ENCODE measurements at regions not wholly inside any gene's neighbourhood (a gene's known extent, or its start where the extent isn't known, plus 50 kb on each side); places are given as distances from the start of the nearest gene placed in this dataset.

- Histone ChIP-seq H3K4me3 (ENCODE audit: severe bottlenecking) (no peak overlapping the region), H3K4me1 (ENCODE audit: insufficient read depth, poor library complexity, severe bottlenecking) (peaks cover 16% of the 10 kb centered on the region), H3K36me3 (ENCODE audit: low read depth) (no peaks in the 10 kb centered on the region), H3K9me3 (ENCODE audit: severe bottlenecking) (no peaks in the 10 kb centered on the region), H3K27me3 (ENCODE audit: insufficient read depth, poor library complexity, severe bottlenecking) (no peaks in the 10 kb centered on the region), H3K27ac (ENCODE audit: poor library complexity, severe bottlenecking) (peak overlapping the region; percentile 76)
- DNase-seq (ENCODE audit: low spot score) = no peak
- peak; percentile 97 for ATAC-seq (ENCODE audit: low read depth)
- no peak for TF ChIP-seq CTCF (IDR thresholded peaks at IDR 0.05; ENCODE audit: poor library complexity, severe bottlenecking)
These were observed 191.8 kb upstream of the MAN1A1 start for GRCh38 chr6:119541132-119541905.

- ATAC-seq (ENCODE audit: low read depth) = 0 out of 3 replicates have a peak, but pooled peaks have one; percentile 2
- no peak for TF ChIP-seq CTCF (IDR thresholded peaks at IDR 0.05; ENCODE audit: poor library complexity, severe bottlenecking)
- H3K9me3 ChIP-seq (ENCODE audit: severe bottlenecking) = no peaks in the 10 kb centered on the region
- peak overlapping the region; percentile 76 for H3K27ac ChIP-seq (ENCODE audit: poor library complexity, severe bottlenecking)
- no peaks in the 10 kb centered on the region for H3K27me3 ChIP-seq (ENCODE audit: insufficient read depth, poor library complexity, severe bottlenecking)
- no peaks in the 10 kb centered on the region for H3K36me3 ChIP-seq (ENCODE audit: low read depth)
- peaks cover 16% of the 10 kb centered on the region for H3K4me1 ChIP-seq (ENCODE audit: insufficient read depth, poor library complexity, severe bottlenecking)
- DNase-seq (ENCODE audit: low spot score) = no peak
- no peak overlapping the region for H3K4me3 ChIP-seq (ENCODE audit: severe bottlenecking)
These were observed 190.9 kb upstream of the MAN1A1 start for GRCh38 chr6:119540417-119540816.

GRCh38 chr6:119539066-119539746 lies 189.6 kb upstream of the MAN1A1 start:
- TF ChIP-seq CTCF (IDR thresholded peaks at IDR 0.05; ENCODE audit: poor library complexity, severe bottlenecking) = no peak
- Histone ChIP-seq H3K4me1 (ENCODE audit: insufficient read depth, poor library complexity, severe bottlenecking) (peaks cover 18% of the 10 kb centered on the region), H3K27me3 (ENCODE audit: insufficient read depth, poor library complexity, severe bottlenecking) (no peaks in the 10 kb centered on the region), H3K27ac (ENCODE audit: poor library complexity, severe bottlenecking) (no peak overlapping the region), H3K36me3 (ENCODE audit: low read depth) (no peaks in the 10 kb centered on the region), H3K9me3 (ENCODE audit: severe bottlenecking) (no peaks in the 10 kb centered on the region), H3K4me3 (ENCODE audit: severe bottlenecking) (no peak overlapping the region)
- ATAC-seq (ENCODE audit: low read depth) (no peak), DNase-seq (ENCODE audit: low spot score) (no peak)

GRCh38 chr6:119536666-119537065 lies 187.1 kb upstream of the MAN1A1 start:
- H3K4me1 ChIP-seq (ENCODE audit: insufficient read depth, poor library complexity, severe bottlenecking) = peaks cover 28% of the 10 kb centered on the region
- H3K36me3 ChIP-seq (ENCODE audit: low read depth) = no peaks in the 10 kb centered on the region
- no peaks in the 10 kb centered on the region for H3K27me3 ChIP-seq (ENCODE audit: insufficient read depth, poor library complexity, severe bottlenecking)
- DNase-seq (ENCODE audit: low spot score) (no peak), ATAC-seq (ENCODE audit: low read depth) (no peak)
- no peak overlapping the region for H3K4me3 ChIP-seq (ENCODE audit: severe bottlenecking)
- no peak for TF ChIP-seq CTCF (IDR thresholded peaks at IDR 0.05; ENCODE audit: poor library complexity, severe bottlenecking)
- no peak overlapping the region for H3K27ac ChIP-seq (ENCODE audit: poor library complexity, severe bottlenecking)
- no peaks in the 10 kb centered on the region for H3K9me3 ChIP-seq (ENCODE audit: severe bottlenecking)

GRCh38 chr6:119535332-119535731 lies 185.8 kb upstream of the MAN1A1 start:
- Histone ChIP-seq H3K27me3 (ENCODE audit: insufficient read depth, poor library complexity, severe bottlenecking) (no peaks in the 10 kb centered on the region), H3K4me3 (ENCODE audit: severe bottlenecking) (no peak overlapping the region), H3K9me3 (ENCODE audit: severe bottlenecking) (no peaks in the 10 kb centered on the region), H3K4me1 (ENCODE audit: insufficient read depth, poor library complexity, severe bottlenecking) (peaks cover 18% of the 10 kb centered on the region), H3K36me3 (ENCODE audit: low read depth) (no peaks in the 10 kb centered on the region), H3K27ac (ENCODE audit: poor library complexity, severe bottlenecking) (no peak overlapping the region)
- no peak for TF ChIP-seq CTCF (IDR thresholded peaks at IDR 0.05; ENCODE audit: poor library complexity, severe bottlenecking)
- ATAC-seq (ENCODE audit: low read depth) = no peak
- DNase-seq (ENCODE audit: low spot score) = no peak
